ENCODE measurements at regions not wholly inside any gene's neighbourhood (a gene's known extent, or its start where the extent isn't known, plus 50 kb on each side); places are given as distances from the start of the nearest gene placed in this dataset.

DNA sequence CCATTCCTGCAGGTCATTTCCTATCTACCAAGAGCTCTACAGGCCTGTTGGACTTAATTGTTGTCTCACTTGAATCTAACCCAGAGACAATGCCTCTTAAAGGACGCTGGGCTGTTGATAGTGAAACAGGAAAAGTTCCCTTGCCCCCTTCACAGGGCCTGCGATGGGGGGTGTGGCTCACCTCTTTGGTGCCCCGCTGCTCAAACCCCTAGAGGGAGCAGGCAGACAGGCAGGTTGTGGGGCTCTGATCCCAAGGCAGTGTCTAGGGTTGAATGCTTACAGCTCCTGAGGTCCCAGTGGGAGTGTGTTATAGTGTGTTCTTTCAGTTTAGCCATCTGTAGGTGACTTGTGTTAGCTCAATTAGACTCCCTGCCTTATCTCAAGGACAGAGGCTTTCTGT is 68.0 kb downstream of the OTOR start:
- no peaks in the 10 kb centered on the region for H3K36me3 ChIP-seq (ENCODE audit: control insufficient read depth in 2 of 2, insufficient read depth in 1 of 2, low read length in 2 of 2)
- H3K27ac ChIP-seq (ENCODE audit: extremely low read depth, low read depth, low read length), result no peak overlapping the region
- no peak overlapping the region for H3K4me3 ChIP-seq (ENCODE audit: low read depth, low read length)
- no peaks in the 10 kb centered on the region for H3K4me1 ChIP-seq (ENCODE audit: control insufficient read depth, insufficient read depth, low read length)
- ChIA-PET POLR2A (no interaction called here), CTCF (interaction anchor here (1.0 kb wide), 1 partner anchor 626 kb away, joined by 3 read pairs; no protein-coding TSS in a partner anchor)
- no peaks in the 10 kb centered on the region for H3K9me3 ChIP-seq (ENCODE audit: control insufficient read depth, insufficient read depth, low read depth, low read length)
- TF ChIP-seq ZNF221 (tag by site-specific recombination; IDR thresholded peaks at IDR 0.05; ENCODE audit: borderline replicate concordance), result no peak

- no peaks in the 10 kb centered on the region for H3K4me1 ChIP-seq (ENCODE audit: control insufficient read depth, insufficient read depth, low read length)
- H3K27ac ChIP-seq (ENCODE audit: extremely low read depth, low read depth, low read length), result no peak overlapping the region
- H3K36me3 ChIP-seq (ENCODE audit: control insufficient read depth in 2 of 2, insufficient read depth in 1 of 2, low read length in 2 of 2), result no peaks in the 10 kb centered on the region
- ChIA-PET POLR2A (no interaction called here), CTCF (interaction anchor here (0.9 to 4.8 kb wide), 3 partner anchors 10 to 20 kb away, joined by 3 to 133 read pairs (median 47); no protein-coding TSS in a partner anchor)
- TF ChIP-seq ZNF311 (tag by site-specific recombination; IDR thresholded peaks at IDR 0.05; ENCODE audit: borderline replicate concordance) (no peak), ZNF121 (tag by site-specific recombination; IDR thresholded peaks at IDR 0.05) (no peak), ZNF404 (tag by site-specific recombination; IDR thresholded peaks at IDR 0.05) (no peak), ZNF670 (tag by site-specific recombination; IDR thresholded peaks at IDR 0.05; ENCODE audit: low read depth) (no peak), ZNF266 (tag by site-specific recombination; IDR thresholded peaks at IDR 0.05; ENCODE audit: low read depth) (no peak), ZNF16 (tag by site-specific recombination; IDR thresholded peaks at IDR 0.05; ENCODE audit: low read depth) (no peak), OSR2 (tag by site-specific recombination; IDR thresholded peaks at IDR 0.05) (no peak), ZNF518A (tag by site-specific recombination; conservative IDR thresholded peaks at IDR 0.05; ENCODE audit: low read depth) (no peak), TCF7L2 (IDR thresholded peaks at IDR 0.05; ENCODE audit: borderline replicate concordance, low read depth, low read length) (no peak), ZNF391 (tag by site-specific recombination; IDR thresholded peaks at IDR 0.05; ENCODE audit: borderline replicate concordance, low read depth) (no peak)
- TF ChIP-seq, protein P1, sequence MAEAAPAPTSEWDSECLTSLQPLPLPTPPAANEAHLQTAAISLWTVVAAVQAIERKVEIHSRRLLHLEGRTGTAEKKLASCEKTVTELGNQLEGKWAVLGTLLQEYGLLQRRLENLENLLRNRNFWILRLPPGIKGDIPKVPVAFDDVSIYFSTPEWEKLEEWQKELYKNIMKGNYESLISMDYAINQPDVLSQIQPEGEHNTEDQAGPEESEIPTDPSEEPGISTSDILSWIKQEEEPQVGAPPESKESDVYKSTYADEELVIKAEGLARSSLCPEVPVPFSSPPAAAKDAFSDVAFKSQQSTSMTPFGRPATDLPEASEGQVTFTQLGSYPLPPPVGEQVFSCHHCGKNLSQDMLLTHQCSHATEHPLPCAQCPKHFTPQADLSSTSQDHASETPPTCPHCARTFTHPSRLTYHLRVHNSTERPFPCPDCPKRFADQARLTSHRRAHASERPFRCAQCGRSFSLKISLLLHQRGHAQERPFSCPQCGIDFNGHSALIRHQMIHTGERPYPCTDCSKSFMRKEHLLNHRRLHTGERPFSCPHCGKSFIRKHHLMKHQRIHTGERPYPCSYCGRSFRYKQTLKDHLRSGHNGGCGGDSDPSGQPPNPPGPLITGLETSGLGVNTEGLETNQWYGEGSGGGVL (tag by site-specific recombination; IDR thresholded peaks at IDR 0.05), result no peak
- TF ChIP-seq, protein P2, sequence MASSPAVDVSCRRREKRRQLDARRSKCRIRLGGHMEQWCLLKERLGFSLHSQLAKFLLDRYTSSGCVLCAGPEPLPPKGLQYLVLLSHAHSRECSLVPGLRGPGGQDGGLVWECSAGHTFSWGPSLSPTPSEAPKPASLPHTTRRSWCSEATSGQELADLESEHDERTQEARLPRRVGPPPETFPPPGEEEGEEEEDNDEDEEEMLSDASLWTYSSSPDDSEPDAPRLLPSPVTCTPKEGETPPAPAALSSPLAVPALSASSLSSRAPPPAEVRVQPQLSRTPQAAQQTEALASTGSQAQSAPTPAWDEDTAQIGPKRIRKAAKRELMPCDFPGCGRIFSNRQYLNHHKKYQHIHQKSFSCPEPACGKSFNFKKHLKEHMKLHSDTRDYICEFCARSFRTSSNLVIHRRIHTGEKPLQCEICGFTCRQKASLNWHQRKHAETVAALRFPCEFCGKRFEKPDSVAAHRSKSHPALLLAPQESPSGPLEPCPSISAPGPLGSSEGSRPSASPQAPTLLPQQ (tag by site-specific recombination; IDR thresholded peaks at IDR 0.05), result no peak
- H3K9me3 ChIP-seq (ENCODE audit: control insufficient read depth, insufficient read depth, low read depth, low read length), result no peaks in the 10 kb centered on the region
- H3K4me3 ChIP-seq (ENCODE audit: low read depth, low read length), result no peak overlapping the region
These were observed 71.3 kb downstream of the OTOR start for GRCh38 chr20:16819483-16819882.

Data from HEK293 (cell line).